ENCODE measurements at regions not wholly inside any gene's neighbourhood (a gene's known extent, or its start where the extent isn't known, plus 50 kb on each side); places are given as distances from the start of the nearest gene placed in this dataset.

DNA sequence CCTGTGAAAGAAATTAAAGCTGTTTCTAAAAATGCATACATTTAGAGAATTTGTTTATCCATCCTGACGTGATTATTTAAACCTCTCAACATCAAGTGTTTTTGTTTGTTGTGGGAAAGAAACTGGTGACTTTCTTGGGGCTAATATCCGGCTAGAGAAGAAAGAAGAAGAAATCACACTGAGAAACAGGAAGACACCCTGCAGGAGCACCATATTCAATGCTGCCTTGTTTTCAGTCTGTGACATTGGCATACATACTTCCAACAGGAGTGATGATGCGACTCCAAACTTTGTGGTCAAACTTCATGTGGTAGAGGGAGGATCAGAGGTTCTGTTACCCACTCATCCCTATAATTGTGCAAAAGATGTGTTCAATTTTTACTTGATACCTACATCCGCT, 997.6 kb upstream of the CITED2 start:
- H3K4me3 Mint-ChIP-seq (ENCODE audit: unreplicated experiment): no peak overlapping the region
- no peak overlapping the region for H3K4me3 ChIP-seq (ENCODE audit: low read depth, low read length)
- no TSS peak for BruUV-seq (replicated peaks)
- H3K27me3 Mint-ChIP-seq (ENCODE audit: insufficient read depth, unreplicated experiment): no peaks in the 10 kb centered on the region
- CTCF ChIA-PET: no interaction called here
- no peak overlapping the region for H3K27ac Mint-ChIP-seq (ENCODE audit: unreplicated experiment)
- DNase-seq: no peak
- H3K4me1 ChIP-seq: no peaks in the 10 kb centered on the region
- TF ChIP-seq, protein P1, sequence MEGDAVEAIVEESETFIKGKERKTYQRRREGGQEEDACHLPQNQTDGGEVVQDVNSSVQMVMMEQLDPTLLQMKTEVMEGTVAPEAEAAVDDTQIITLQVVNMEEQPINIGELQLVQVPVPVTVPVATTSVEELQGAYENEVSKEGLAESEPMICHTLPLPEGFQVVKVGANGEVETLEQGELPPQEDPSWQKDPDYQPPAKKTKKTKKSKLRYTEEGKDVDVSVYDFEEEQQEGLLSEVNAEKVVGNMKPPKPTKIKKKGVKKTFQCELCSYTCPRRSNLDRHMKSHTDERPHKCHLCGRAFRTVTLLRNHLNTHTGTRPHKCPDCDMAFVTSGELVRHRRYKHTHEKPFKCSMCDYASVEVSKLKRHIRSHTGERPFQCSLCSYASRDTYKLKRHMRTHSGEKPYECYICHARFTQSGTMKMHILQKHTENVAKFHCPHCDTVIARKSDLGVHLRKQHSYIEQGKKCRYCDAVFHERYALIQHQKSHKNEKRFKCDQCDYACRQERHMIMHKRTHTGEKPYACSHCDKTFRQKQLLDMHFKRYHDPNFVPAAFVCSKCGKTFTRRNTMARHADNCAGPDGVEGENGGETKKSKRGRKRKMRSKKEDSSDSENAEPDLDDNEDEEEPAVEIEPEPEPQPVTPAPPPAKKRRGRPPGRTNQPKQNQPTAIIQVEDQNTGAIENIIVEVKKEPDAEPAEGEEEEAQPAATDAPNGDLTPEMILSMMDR (IDR thresholded peaks at IDR 0.05; ENCODE audit: insufficient read depth in 1 of 2, low read depth in 1 of 2, low read length in 1 of 2, severe bottlenecking in 1 of 2, unreplicated experiment in 1 of 2): no peak
- no peaks in the 10 kb centered on the region for H3K9me3 ChIP-seq
- no peaks in the 10 kb centered on the region for H3K36me3 ChIP-seq (ENCODE audit: control insufficient read depth, insufficient read depth, low read length)
- no peaks in the 10 kb centered on the region for H3K4me1 Mint-ChIP-seq (ENCODE audit: low read depth, unreplicated experiment)
- intact Hi-C loops (cut with micrococcal nuclease; ENCODE audit: unreplicated experiment): no loop called here
- POLR2A ChIA-PET: no interaction called here
- H3K27me3 ChIP-seq (replicated peaks; ENCODE audit: control insufficient read depth, insufficient read depth, low read length): no peaks in the 10 kb centered on the region
- H3K9me3 Mint-ChIP-seq (ENCODE audit: unreplicated experiment): no peaks in the 10 kb centered on the region
- H3K36me3 Mint-ChIP-seq (ENCODE audit: insufficient read depth, unreplicated experiment): no peaks in the 10 kb centered on the region

DNA sequence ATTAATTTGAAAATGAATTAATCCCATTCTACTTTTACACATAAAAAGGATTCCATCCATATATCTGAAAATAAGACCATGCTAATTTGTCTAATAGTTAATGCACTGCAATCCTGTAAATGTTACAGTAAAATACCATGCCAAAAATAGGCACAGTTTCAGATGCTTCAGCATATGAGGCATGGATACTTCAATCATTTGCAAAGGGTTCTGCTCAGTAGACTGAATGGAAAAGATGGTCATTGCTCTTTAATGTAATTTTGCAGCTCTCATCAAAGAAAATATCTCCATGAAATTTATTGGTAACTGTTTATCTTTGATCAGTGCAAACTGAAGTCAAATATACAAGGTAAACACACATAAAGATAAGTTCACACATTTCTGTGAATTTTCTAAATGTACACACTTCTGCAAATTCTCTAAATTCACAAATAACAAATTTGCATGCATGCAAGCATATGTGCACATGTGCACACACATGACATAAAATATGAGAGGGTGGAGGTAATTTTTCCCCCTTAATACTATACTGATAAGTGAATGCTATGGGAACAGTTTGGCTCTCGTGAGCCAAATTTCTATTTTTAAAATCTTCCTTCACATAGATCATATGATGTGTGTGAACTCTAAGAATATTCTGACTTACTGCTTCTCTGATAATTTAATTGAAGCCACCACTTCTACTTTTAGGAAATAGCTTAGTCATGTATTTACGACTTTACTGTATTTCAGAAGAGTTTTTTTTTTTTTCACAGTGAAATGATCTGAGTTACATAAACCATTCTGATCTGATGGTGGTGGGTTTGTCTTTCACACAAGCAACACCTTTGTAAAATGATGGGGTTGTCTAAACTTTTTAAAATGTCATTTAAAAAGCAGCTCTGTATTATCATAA, 996.8 kb upstream of the CITED2 start:
- BruUV-seq (replicated peaks): no TSS peak
- DNase-seq: no peak
- ChIA-PET CTCF (interaction anchor here (0.6 kb wide), 1 partner anchor 34 kb away, joined by 3 read pairs; no protein-coding TSS in a partner anchor), POLR2A (no interaction called here)
- TF ChIP-seq, protein P1 (IDR thresholded peaks at IDR 0.05; ENCODE audit: insufficient read depth in 1 of 2, low read depth in 1 of 2, low read length in 1 of 2, severe bottlenecking in 1 of 2, unreplicated experiment in 1 of 2): no peak
- H3K9me3 Mint-ChIP-seq (ENCODE audit: unreplicated experiment): peaks cover 1% of the 10 kb centered on the region
- Histone ChIP-seq H3K9me3 (no peaks in the 10 kb centered on the region), H3K4me3 (ENCODE audit: low read depth, low read length) (no peak overlapping the region), H3K4me1 (no peaks in the 10 kb centered on the region), H3K27me3 (replicated peaks; ENCODE audit: control insufficient read depth, insufficient read depth, low read length) (no peaks in the 10 kb centered on the region), H3K36me3 (ENCODE audit: control insufficient read depth, insufficient read depth, low read length) (no peaks in the 10 kb centered on the region)
- H3K4me1 Mint-ChIP-seq (ENCODE audit: low read depth, unreplicated experiment): no peaks in the 10 kb centered on the region
- H3K4me3 Mint-ChIP-seq (ENCODE audit: unreplicated experiment): no peak overlapping the region
- H3K27me3 Mint-ChIP-seq (ENCODE audit: insufficient read depth, unreplicated experiment): no peaks in the 10 kb centered on the region
- no peaks in the 10 kb centered on the region for H3K36me3 Mint-ChIP-seq (ENCODE audit: insufficient read depth, unreplicated experiment)
- intact Hi-C loops (cut with micrococcal nuclease; ENCODE audit: unreplicated experiment): no loop called here
- no peak overlapping the region for H3K27ac Mint-ChIP-seq (ENCODE audit: unreplicated experiment)

DNA sequence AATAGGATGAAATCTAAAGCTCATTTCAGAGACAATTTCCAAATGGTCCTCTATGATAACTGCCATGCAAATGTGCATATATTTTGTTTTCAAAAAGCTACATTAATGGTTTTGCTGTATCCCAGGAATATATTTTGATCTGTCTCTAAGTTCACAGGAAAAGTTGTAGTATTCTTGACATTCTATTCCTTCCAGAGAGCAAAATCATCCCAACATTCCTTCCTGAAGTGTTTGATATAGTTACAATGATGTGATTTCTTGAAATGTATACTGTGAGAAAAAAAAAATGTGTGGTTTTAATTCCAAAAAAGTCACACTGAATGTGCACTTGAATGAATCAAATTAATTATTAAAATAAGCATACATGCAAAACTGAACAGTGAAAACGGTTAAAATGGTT, 996.0 kb upstream of the CITED2 start:
- H3K27me3 ChIP-seq (replicated peaks; ENCODE audit: control insufficient read depth, insufficient read depth, low read length): no peaks in the 10 kb centered on the region
- intact Hi-C loops (cut with micrococcal nuclease; ENCODE audit: unreplicated experiment): no loop called here
- no peaks in the 10 kb centered on the region for H3K4me1 ChIP-seq
- H3K9me3 Mint-ChIP-seq (ENCODE audit: unreplicated experiment): peaks cover 9% of the 10 kb centered on the region
- no peaks in the 10 kb centered on the region for H3K36me3 ChIP-seq (ENCODE audit: control insufficient read depth, insufficient read depth, low read length)
- POLR2A ChIA-PET: no interaction called here
- TF ChIP-seq, protein P1 (IDR thresholded peaks at IDR 0.05; ENCODE audit: insufficient read depth in 1 of 2, low read depth in 1 of 2, low read length in 1 of 2, severe bottlenecking in 1 of 2, unreplicated experiment in 1 of 2): no peak
- H3K36me3 Mint-ChIP-seq (ENCODE audit: insufficient read depth, unreplicated experiment): no peaks in the 10 kb centered on the region
- CTCF ChIA-PET: no interaction called here
- H3K27ac Mint-ChIP-seq (ENCODE audit: unreplicated experiment): no peak overlapping the region
- H3K9me3 ChIP-seq: no peaks in the 10 kb centered on the region
- H3K4me3 ChIP-seq (ENCODE audit: low read depth, low read length): no peak overlapping the region
- DNase-seq: no peak
- no peaks in the 10 kb centered on the region for H3K27me3 Mint-ChIP-seq (ENCODE audit: insufficient read depth, unreplicated experiment)
- H3K4me3 Mint-ChIP-seq (ENCODE audit: unreplicated experiment): no peak overlapping the region
- no peaks in the 10 kb centered on the region for H3K4me1 Mint-ChIP-seq (ENCODE audit: low read depth, unreplicated experiment)
- BruUV-seq (replicated peaks): no TSS peak
